Kidney (tissue), 13 donors: ENCODE measurements at regions not wholly inside any gene's neighbourhood (a gene's known extent, or its start where the extent isn't known, plus 50 kb on each side); places are given as distances from the start of the nearest gene placed in this dataset.

Source experiments
- DNase-seq, 5 donors: peaks; one replicate each; pipeline ENCODE4 v3.0.0-alpha.2; 2013 to 2020
- FAIRE-seq: peaks from 2 replicates; lab custom pipeline; 2012; peaks lifted over from hg19 to GRCh38; lab: Jason Lieb, UNC
- H3K27ac ChIP-seq, 2 donors: one replicate each; pipeline ENCODE4 v1.7.0; 2013; ENCODE audit warnings: low read depth in 2 of 2, low read length in 2 of 2, inconsistent platforms in 1 of 2
- H3K27me3 ChIP-seq: one replicate; pipeline ENCODE4 v1.7.1; 2013; ENCODE audit warnings: low read length, inconsistent platforms; ENCODE audit not compliant: control insufficient read depth, insufficient read depth
- H3K36me3 ChIP-seq, 3 donors: one replicate each; pipeline versions ENCODE4 v1.7.0 to v1.7.1; 2013; ENCODE audit warnings: low read length in 3 of 3, control low read depth in 1 of 3, inconsistent platforms in 1 of 3; ENCODE audit not compliant: insufficient read depth in 3 of 3, control insufficient read depth in 2 of 3
- H3K4me1 ChIP-seq, 3 donors: one replicate each; pipeline versions ENCODE4 v1.7.0 to v1.7.1; 2013; ENCODE audit warnings: low read length in 3 of 3, inconsistent platforms in 1 of 3, low read depth in 1 of 3; ENCODE audit not compliant: control insufficient read depth in 2 of 3, insufficient read depth in 2 of 3
- H3K4me3 ChIP-seq, 3 donors: one replicate each; pipeline versions ENCODE4 v1.7.0 to v1.8.1; 2013; ENCODE audit warnings: low read length in 3 of 3, control low read depth in 1 of 3, inconsistent platforms in 1 of 3
- H3K9ac ChIP-seq, 3 donors: one replicate each; pipeline versions ENCODE4 v1.7.0 to v1.7.1; 2013; ENCODE audit warnings: low read length in 3 of 3, control low read depth in 1 of 3, inconsistent platforms in 1 of 3
- H3K9me3 ChIP-seq, 3 donors: one replicate each; pipeline versions ENCODE4 v1.7.0 to v1.7.1; 2013; ENCODE audit warnings: low read length in 3 of 3, control low read depth in 1 of 3, inconsistent platforms in 1 of 3; ENCODE audit not compliant: control insufficient read depth in 2 of 3, insufficient read depth in 1 of 3
- intact Hi-C: fragments of 100-400 bp; cut with DNase I; formaldehyde crosslinking; loops from one replicate; pipeline ENCODE4 v1.11.1; 2022
- TF ChIP-seq, protein P1 (sequence below): IDR thresholded peaks from 3 replicates; pipeline ENCODE4 v1.5.1; 2012; ENCODE audit warnings: mild to moderate bottlenecking, moderate library complexity, borderline replicate concordance; ENCODE audit not compliant: insufficient read depth; ENCODE audit errors: extremely low read depth
- donor health status: control.
- donor health status: control.
- donor health status: control.
- donor health status: control.
- donor health status: control.
- donor health status: DM: yes; HTN: yes; CAD: no.
- donor health status: Normal renal cell carcinoma (clear cell type).

- Histone ChIP-seq H3K27ac (no peak overlapping the region), H3K36me3 (no peaks in the 10 kb centered on the region), H3K4me3 (no peak overlapping the region), H3K9ac (no peak overlapping the region), H3K27me3 (no peaks in the 10 kb centered on the region), H3K4me1 (peaks cover 0 to 4% (median 3%) of the 10 kb centered on the region in 3 donors), H3K9me3 (no peaks in the 10 kb centered on the region)
- DNase-seq (no peak), FAIRE-seq (no peak)
- intact Hi-C loops, result no loop called here
- TF ChIP-seq, protein P1, sequence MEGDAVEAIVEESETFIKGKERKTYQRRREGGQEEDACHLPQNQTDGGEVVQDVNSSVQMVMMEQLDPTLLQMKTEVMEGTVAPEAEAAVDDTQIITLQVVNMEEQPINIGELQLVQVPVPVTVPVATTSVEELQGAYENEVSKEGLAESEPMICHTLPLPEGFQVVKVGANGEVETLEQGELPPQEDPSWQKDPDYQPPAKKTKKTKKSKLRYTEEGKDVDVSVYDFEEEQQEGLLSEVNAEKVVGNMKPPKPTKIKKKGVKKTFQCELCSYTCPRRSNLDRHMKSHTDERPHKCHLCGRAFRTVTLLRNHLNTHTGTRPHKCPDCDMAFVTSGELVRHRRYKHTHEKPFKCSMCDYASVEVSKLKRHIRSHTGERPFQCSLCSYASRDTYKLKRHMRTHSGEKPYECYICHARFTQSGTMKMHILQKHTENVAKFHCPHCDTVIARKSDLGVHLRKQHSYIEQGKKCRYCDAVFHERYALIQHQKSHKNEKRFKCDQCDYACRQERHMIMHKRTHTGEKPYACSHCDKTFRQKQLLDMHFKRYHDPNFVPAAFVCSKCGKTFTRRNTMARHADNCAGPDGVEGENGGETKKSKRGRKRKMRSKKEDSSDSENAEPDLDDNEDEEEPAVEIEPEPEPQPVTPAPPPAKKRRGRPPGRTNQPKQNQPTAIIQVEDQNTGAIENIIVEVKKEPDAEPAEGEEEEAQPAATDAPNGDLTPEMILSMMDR, result no peak
Measured at GRCh38 chr15:69518806-69519205, 66.2 kb downstream of the RPLP1 start.

GRCh38 chr15:69520067-69520466 lies 67.4 kb downstream of the RPLP1 start:
- DNase-seq, result no peak
- no peak overlapping the region for H3K4me3 ChIP-seq
- H3K27ac ChIP-seq, result no peak overlapping the region
- no peak overlapping the region for H3K9ac ChIP-seq
- H3K36me3 ChIP-seq, result no peaks in the 10 kb centered on the region
- H3K4me1 ChIP-seq, result peaks cover 0 to 15% (median 14%) of the 10 kb centered on the region in 3 donors
- intact Hi-C loops, result no loop called here
- no peaks in the 10 kb centered on the region for H3K27me3 ChIP-seq
- TF ChIP-seq, protein P1, result no peak
- FAIRE-seq, result no peak
- H3K9me3 ChIP-seq, result no peaks in the 10 kb centered on the region

DNA sequence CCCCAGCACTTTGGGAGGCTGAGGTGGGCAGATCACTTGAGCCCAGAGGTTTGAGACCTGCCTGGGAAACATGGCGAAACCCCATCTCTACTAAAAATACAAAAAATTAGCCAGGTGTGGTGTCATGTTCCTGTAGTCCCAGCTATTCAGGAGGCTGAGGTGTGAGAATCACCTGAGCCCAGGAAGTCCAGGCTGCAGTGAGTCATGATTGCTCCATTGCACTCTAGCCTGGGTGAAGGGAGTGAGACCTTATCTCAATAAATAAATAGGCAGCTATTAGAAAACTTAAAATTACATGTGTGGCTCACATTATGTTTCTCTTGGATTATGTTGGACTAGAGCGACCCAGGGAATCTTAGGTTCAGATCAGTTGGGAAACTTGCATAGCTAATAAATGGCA lies 69.7 kb downstream of the RPLP1 start:
- peaks cover 2 to 18% (median 15%) of the 10 kb centered on the region in 3 donors for H3K4me1 ChIP-seq
- H3K4me3 ChIP-seq, result no peak overlapping the region
- DNase-seq, result peak in 1 of 5 donors; percentile 15
- H3K9ac ChIP-seq, result no peak overlapping the region
- H3K27ac ChIP-seq, result no peak overlapping the region
- intact Hi-C loops, result no loop called here
- no peaks in the 10 kb centered on the region for H3K36me3 ChIP-seq
- FAIRE-seq, result no peak
- no peaks in the 10 kb centered on the region for H3K9me3 ChIP-seq
- TF ChIP-seq, protein P1, result no peak
- H3K27me3 ChIP-seq, result no peaks in the 10 kb centered on the region
